ENCODE measurements at regions not wholly inside any gene's neighbourhood (a gene's known extent, or its start where the extent isn't known, plus 50 kb on each side); places are given as distances from the start of the nearest gene placed in this dataset.
"Not testable (repeated sequence)": the region's sequence is repeated elsewhere in the genome, so short reads cannot be mapped to it uniquely, and the experiment has no call there.

DNA sequence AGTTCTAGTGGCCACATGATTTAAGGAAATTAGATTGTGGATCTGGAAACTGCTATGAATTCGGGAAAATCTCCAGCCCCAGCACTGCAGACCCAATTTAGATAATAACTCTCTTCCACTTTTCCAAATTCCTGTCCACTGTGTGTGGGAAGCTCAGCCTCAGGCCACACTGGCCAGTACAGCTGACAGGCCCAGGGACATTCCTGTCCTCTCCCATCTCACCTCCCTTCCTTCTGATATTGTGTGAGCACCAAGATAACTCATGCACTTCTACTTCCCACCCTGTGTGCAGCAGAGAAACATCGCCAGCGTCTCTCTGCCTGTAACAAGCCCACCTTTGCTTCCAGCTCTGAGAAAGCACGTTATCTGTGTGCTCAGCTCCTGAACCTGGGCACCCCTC is 145.1 kb upstream of the RREB1 start:
- H3K79me2 ChIP-seq (ENCODE audit: insufficient read depth, low read length), result no peaks in the 10 kb centered on the region
- H3K56ac ChIP-seq (ENCODE audit: insufficient read length, low read depth, low read length), result no peak overlapping the region
- no peak overlapping the region for H4K91ac ChIP-seq (ENCODE audit: insufficient read length, low read depth, low read length)
- no peak overlapping the region for H3K27ac ChIP-seq (ENCODE audit: insufficient read length, low read depth, low read length)
- H2BK20ac ChIP-seq (ENCODE audit: low read depth, low read length, poor library complexity, severe bottlenecking), result no peak overlapping the region
- H3K14ac ChIP-seq (ENCODE audit: insufficient read depth, low read length), result no peak overlapping the region
- H3K4me1 ChIP-seq (ENCODE audit: insufficient read depth, low read length), result no peaks in the 10 kb centered on the region
- Mint-ChIP-seq H3K27me3 (ENCODE audit: low read depth) (no peaks in the 10 kb centered on the region; the same call in 1 of the 2 replicates), H3K36me3 (ENCODE audit: insufficient read depth in 1 of 3, low read depth in 3 of 3) (peaks cover 0 to 4% (median 0%) of the 10 kb centered on the region in 3 experiments; a peak in 2 of 7 replicates), H3K4me1 (no peaks in the 10 kb centered on the region), H3K4me3 (no peak overlapping the region), H3K9me3 (peaks cover 2 to 3% of the 10 kb centered on the region in 2 experiments; a peak in 2 of 5 replicates), H3K27ac (no peak overlapping the region)
- no peak overlapping the region for H2AFZ ChIP-seq (ENCODE audit: low read length)
- H3K23me2 ChIP-seq (ENCODE audit: insufficient read length, low read depth, low read length, poor library complexity, severe bottlenecking), result no peaks in the 10 kb centered on the region
- H3K79me1 ChIP-seq (ENCODE audit: insufficient read depth, low read depth, low read length, poor library complexity, severe bottlenecking), result no peaks in the 10 kb centered on the region
- H3K9ac ChIP-seq (ENCODE audit: extremely low read depth, insufficient read length, low read length), result no peak overlapping the region
- H4K8ac ChIP-seq (replicated peaks; ENCODE audit: insufficient read length, low read depth, low read length), result no peak overlapping the region
- no peak overlapping the region for H3K18ac ChIP-seq (ENCODE audit: insufficient read length, low read depth, low read length)
- no peak overlapping the region for H2AK5ac ChIP-seq (ENCODE audit: insufficient read length, low read length)
- no peak overlapping the region for H3K4ac ChIP-seq (ENCODE audit: low read depth, low read length)
- H4K5ac ChIP-seq (ENCODE audit: insufficient read length, low read depth, low read length), result no peak overlapping the region
- no peak overlapping the region for H2BK120ac ChIP-seq (ENCODE audit: low read depth, low read length, poor library complexity, severe bottlenecking)
- TF ChIP-seq, protein P1, sequence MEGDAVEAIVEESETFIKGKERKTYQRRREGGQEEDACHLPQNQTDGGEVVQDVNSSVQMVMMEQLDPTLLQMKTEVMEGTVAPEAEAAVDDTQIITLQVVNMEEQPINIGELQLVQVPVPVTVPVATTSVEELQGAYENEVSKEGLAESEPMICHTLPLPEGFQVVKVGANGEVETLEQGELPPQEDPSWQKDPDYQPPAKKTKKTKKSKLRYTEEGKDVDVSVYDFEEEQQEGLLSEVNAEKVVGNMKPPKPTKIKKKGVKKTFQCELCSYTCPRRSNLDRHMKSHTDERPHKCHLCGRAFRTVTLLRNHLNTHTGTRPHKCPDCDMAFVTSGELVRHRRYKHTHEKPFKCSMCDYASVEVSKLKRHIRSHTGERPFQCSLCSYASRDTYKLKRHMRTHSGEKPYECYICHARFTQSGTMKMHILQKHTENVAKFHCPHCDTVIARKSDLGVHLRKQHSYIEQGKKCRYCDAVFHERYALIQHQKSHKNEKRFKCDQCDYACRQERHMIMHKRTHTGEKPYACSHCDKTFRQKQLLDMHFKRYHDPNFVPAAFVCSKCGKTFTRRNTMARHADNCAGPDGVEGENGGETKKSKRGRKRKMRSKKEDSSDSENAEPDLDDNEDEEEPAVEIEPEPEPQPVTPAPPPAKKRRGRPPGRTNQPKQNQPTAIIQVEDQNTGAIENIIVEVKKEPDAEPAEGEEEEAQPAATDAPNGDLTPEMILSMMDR (conservative IDR thresholded peaks at IDR 0.05), result no peak
- H3K9me3 ChIP-seq (ENCODE audit: control insufficient read depth, low read depth, low read length), result no peaks in the 10 kb centered on the region
- no peak overlapping the region for H2BK15ac ChIP-seq (ENCODE audit: low read depth, low read length)
- no peak overlapping the region for H3K23ac ChIP-seq (ENCODE audit: insufficient read length, low read depth, low read length)
- H3T11ph ChIP-seq (ENCODE audit: low read length), result no peak overlapping the region
- H3K27me3 ChIP-seq (ENCODE audit: insufficient read depth, low read length), result no peaks in the 10 kb centered on the region
- no peak overlapping the region for H3K4me2 ChIP-seq (ENCODE audit: insufficient read depth, insufficient read length, low read length)
- H4K20me1 ChIP-seq (ENCODE audit: control insufficient read depth, insufficient read depth, insufficient read length), result no peaks in the 10 kb centered on the region
- no CpG with 5 or more reads among the region's 4 CpGs for WGBS (ENCODE audit: extremely low coverage, insufficient read length, low lambda C conversion rate)
- no peak overlapping the region for H2BK12ac ChIP-seq (ENCODE audit: insufficient read length, low read depth, low read length)
- no peak overlapping the region for H2BK5ac ChIP-seq (ENCODE audit: insufficient read length, low read length)
- no peak for DNase-seq

DNA sequence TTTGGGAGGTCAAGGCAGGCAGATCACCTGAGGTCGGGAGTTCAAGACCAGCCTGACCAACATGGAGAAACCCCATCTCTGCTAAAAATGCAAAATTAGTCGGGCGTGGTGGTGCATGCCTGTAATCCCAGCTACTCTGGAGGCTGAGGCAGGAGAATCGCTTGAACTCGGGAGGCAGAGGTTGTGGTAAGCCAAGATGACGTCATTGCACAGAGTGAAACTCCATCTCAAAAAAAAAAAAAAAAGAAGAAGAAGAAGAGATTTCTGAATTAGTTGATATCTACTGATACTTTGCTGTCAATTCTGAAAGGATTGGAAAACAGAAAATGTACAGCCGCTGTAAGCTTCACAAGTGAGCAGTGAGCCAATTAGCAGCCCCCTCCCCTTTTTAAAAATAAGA is 144.4 kb upstream of the RREB1 start:
- H3K27me3 Mint-ChIP-seq (ENCODE audit: low read depth); H3K9ac ChIP-seq (ENCODE audit: extremely low read depth, insufficient read length, low read length); H3K9me3 Mint-ChIP-seq; H4K91ac ChIP-seq (ENCODE audit: insufficient read length, low read depth, low read length); H3K4me1 Mint-ChIP-seq; H3K27me3 ChIP-seq (ENCODE audit: insufficient read depth, low read length); H3K4me3 Mint-ChIP-seq; H3K14ac ChIP-seq (ENCODE audit: insufficient read depth, low read length); H4K20me1 ChIP-seq (ENCODE audit: control insufficient read depth, insufficient read depth, insufficient read length); H4K5ac ChIP-seq (ENCODE audit: insufficient read length, low read depth, low read length); H2BK5ac ChIP-seq (ENCODE audit: insufficient read length, low read length); H3K79me1 ChIP-seq (ENCODE audit: insufficient read depth, low read depth, low read length, poor library complexity, severe bottlenecking); H2AFZ ChIP-seq (ENCODE audit: low read length); H3K4ac ChIP-seq (ENCODE audit: low read depth, low read length); H3K27ac ChIP-seq (ENCODE audit: insufficient read length, low read depth, low read length); H3T11ph ChIP-seq (ENCODE audit: low read length); DNase-seq; H3K23ac ChIP-seq (ENCODE audit: insufficient read length, low read depth, low read length); H2BK20ac ChIP-seq (ENCODE audit: low read depth, low read length, poor library complexity, severe bottlenecking); H2AK5ac ChIP-seq (ENCODE audit: insufficient read length, low read length); H3K36me3 Mint-ChIP-seq (ENCODE audit: insufficient read depth in 1 of 3, low read depth in 3 of 3); H3K23me2 ChIP-seq (ENCODE audit: insufficient read length, low read depth, low read length, poor library complexity, severe bottlenecking); H3K4me1 ChIP-seq (ENCODE audit: insufficient read depth, low read length); H4K8ac ChIP-seq (replicated peaks; ENCODE audit: insufficient read length, low read depth, low read length); H3K9me3 ChIP-seq (ENCODE audit: control insufficient read depth, low read depth, low read length); H3K56ac ChIP-seq (ENCODE audit: insufficient read length, low read depth, low read length); H3K18ac ChIP-seq (ENCODE audit: insufficient read length, low read depth, low read length); H2BK120ac ChIP-seq (ENCODE audit: low read depth, low read length, poor library complexity, severe bottlenecking); H2BK12ac ChIP-seq (ENCODE audit: insufficient read length, low read depth, low read length); H3K4me2 ChIP-seq (ENCODE audit: insufficient read depth, insufficient read length, low read length); H2BK15ac ChIP-seq (ENCODE audit: low read depth, low read length); H3K27ac Mint-ChIP-seq; H3K79me2 ChIP-seq (ENCODE audit: insufficient read depth, low read length): not testable (repeated sequence)
- WGBS (ENCODE audit: extremely low coverage, insufficient read length, low lambda C conversion rate), result no CpG with 5 or more reads among the region's 7 CpGs
